ENCODE measurements at regions not wholly inside any gene's neighbourhood (a gene's known extent, or its start where the extent isn't known, plus 50 kb on each side); places are given as distances from the start of the nearest gene placed in this dataset.
A peak's percentile ranks its signal among the peaks of the same experiment; 100 is the strongest.
"Not testable (repeated sequence)": the region's sequence is repeated elsewhere in the genome, so short reads cannot be mapped to it uniquely, and the experiment has no call there.

GRCh38 chr3:181521831-181522230 is 189.9 kb upstream of the SOX2 start:
- DNase-seq: no peak

DNA sequence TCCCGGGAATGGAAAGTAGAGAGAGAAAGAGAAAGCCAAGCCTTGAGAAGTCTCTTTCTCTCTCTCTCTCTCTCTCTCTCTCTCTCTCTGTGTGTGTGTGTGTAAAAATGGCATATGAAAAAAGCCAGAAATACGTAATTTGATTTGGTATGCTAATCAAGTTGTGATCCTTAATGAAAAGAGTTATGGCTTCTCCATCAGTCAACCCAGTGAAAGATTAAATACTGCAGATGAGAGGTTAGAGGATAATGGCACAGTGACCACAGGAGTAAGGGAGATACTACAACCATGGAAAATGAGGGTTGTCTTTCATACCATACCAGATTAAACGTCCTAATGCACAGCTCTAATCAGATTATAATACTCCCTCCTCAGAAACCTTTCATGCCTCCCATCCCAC is 193.5 kb upstream of the SOX2 start:
- no peak for DNase-seq

GRCh38 chr3:181512787-181513186 is 198.9 kb upstream of the SOX2 start:
- no peak for DNase-seq

DNA sequence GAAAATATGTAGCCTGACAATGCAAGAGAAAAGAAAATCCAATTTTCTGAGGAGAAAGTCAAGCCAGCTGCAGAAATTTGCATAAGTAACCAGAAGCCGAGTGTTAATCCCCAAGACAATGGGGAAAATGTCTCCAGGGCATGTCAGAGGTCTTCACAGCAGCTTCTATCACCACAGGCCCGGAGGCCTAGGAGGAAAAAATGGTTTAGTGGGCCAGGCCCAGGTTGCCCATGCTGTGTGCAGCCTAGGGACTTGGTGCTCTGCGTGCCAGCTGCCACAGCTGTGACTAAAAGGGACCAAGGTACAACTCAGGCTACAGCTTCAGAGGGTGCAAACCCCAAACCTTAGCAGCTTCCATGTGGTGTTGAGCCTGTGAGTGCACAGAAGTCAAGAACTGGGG is 201.2 kb upstream of the SOX2 start:
- DNase-seq: no peak

GRCh38 chr3:181497358-181497757 is 214.4 kb upstream of the SOX2 start:
- DNase-seq: no peak

DNA sequence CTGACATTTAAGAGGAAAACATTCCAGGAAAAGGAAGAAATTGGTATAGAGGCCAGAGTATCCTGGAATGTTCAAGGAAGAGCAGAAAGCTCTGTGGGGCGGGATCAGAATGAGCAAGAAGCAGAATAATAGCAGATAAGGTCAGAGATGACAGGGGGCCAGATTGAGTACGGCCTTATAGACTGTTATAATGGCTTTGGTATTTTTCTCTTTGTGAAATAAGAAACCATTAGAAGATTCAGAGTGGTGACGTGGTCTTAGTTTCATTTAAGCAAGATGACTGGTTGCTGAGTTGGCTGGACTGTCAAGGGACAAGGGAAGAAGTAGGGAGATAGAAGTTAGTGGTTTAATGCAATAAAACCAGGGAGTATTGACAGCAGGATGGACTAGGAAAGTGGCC is 218.3 kb upstream of the SOX2 start:
- DNase-seq: peak; percentile 71

GRCh38 chr3:181488536-181488935 is 223.2 kb upstream of the SOX2 start:
- DNase-seq: no peak

GRCh38 chr3:181487236-181487978 is 224.3 kb upstream of the SOX2 start:
- no peak for DNase-seq

DNA sequence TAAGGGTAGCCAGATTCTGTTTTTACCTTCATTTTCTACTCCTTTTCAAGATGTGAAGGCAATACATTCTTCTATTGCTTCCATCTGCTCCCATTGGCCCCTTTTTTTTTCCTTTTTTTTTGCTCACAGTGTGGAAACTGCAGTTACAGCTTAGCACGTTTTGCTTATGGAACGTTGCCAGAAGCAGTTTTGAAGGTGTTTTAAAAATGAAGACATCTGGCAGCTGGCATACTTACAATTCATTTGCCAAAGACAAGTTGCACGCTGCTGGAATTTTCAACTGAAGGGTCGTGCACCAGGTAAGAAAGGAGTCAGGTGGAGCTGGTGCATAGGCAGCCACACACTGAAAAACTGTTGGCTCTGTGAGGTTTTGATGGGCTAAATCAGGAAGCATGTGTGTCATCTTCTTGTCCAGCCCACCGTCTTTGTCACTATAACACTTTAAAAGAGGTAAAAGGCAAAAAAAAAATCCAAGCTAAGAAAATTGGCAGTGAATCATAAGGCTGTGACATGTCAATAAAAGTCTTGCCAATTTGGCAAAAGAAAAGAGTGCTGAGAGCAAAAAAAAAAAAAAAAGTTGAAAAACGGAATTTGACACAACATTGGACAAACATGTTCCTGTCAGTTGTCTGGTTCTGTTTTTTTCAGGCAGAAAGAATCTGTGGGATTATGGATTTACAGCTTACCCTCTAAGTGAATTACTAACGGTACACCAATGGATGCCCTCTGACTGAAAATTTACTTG is 225.4 kb upstream of the SOX2 start:
- DNase-seq: no peak

- DNase-seq: no peak
Observed at GRCh38 chr3:181484026-181484425, 227.7 kb upstream of the SOX2 start.

DNA sequence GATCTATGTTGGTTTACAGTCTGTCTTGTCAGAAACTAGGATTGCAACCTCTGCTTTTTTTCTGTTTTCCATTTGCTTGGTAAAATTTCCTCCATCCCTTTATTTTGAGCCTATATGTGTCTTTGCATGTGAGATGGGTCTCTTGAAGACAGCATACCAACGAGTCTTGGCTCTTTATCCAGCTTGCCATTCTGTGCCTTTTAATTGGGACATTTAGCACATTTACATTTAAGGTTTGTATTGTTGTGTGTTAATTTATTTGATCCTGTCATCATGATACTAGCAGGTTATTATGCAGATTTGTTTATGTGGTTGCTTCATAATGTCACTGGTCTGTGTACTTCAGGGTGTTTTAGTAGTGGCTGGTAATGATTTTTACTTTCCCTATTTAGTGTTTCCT is 236.6 kb upstream of the SOX2 start:
- not testable (repeated sequence) for DNase-seq

GRCh38 chr3:181470349-181470748 is 241.4 kb upstream of the SOX2 start:
- DNase-seq: no peak

- no peak for DNase-seq
Observed at GRCh38 chr3:181464033-181464694, 247.6 kb upstream of the SOX2 start.

GRCh38 chr3:181461381-181461780 is 250.3 kb upstream of the SOX2 start:
- DNase-seq: no peak

GRCh38 chr3:181459516-181459915 is 252.2 kb upstream of the SOX2 start:
- no peak for DNase-seq

- no peak for DNase-seq
Observed at GRCh38 chr3:181458857-181459256, 252.9 kb upstream of the SOX2 start.

DNA sequence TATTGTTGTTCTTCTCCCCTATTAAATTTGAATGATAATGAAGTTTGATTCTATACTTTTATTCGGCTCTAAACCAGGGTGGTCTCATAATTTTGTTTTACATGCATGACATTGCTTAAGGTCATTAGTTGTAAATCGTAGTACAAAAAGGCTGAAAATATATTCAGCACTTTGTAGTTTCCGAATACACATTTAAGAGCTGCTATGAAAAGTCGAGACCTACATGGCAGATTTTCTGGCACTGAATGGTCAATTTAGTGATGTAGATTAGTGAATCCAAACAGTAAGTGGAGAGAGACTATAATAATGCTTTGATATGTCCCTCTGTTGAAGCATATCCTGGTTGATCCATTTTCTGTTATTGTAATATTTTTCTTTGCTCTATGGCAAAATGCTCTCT is 254.0 kb upstream of the SOX2 start:
- DNase-seq: no peak

DNA sequence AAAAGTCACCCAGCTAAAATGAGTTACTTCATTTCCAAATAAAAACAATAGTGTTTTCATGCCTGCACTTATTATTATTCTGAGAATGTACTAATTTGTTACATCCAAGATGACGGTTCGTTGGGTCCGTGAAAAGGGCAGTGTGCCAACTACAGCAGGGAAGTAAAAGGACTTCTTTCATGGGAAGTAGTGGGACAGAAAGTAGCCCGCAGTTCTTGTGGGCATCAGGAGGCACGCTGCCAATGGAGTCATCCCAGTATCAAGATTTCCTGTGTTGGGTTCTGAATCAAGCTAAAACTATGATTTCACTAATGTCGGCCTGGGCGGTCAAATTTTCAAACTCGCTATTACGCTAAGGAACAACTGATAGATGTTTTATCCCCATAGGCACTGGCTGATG is 254.5 kb upstream of the SOX2 start:
- DNase-seq: no peak

DNA sequence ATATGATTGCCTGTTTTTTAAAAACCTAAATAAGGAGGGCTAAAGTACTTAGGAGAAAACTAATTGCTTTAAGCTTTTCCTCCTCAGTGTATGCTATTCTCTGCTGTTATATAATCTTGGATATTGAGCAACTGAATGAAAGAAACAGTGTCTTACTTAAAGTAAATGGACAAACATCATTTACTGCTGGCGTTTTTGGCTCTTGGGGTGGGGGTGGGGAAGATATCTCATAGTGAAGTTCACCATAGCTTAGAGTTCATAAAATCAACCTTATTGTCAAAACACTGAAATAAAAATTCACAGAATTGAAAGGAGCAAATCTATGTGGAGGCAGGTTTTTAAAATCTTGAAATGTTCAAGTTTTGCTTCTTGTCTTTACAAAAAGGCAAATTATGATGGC is 256.4 kb upstream of the SOX2 start:
- DNase-seq: no peak

GRCh38 chr3:181454451-181455027 is 257.2 kb upstream of the SOX2 start:
- no peak for DNase-seq

- DNase-seq: no peak
Observed at GRCh38 chr3:181446741-181447140, 265.0 kb upstream of the SOX2 start.

DNA sequence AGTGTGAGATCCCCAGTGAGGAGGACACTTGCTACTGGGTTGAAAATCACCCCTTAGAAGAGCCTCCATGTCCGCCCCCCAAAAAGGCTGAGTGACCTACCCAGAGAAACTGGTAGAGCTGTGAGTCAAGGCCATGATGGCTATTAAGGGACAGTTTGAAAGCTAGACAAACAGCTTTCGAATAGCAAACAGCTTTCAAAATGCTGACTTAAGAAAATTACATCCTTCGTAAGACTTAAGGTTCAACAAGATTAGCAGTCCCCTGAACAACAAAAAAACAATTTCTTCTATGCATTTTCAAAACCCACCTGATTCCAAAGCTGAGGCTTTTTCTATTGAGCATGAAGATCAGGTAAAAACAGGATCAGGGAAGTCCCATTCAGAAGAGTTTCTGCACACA is 269.7 kb upstream of the SOX2 start:
- no peak for DNase-seq

DNA sequence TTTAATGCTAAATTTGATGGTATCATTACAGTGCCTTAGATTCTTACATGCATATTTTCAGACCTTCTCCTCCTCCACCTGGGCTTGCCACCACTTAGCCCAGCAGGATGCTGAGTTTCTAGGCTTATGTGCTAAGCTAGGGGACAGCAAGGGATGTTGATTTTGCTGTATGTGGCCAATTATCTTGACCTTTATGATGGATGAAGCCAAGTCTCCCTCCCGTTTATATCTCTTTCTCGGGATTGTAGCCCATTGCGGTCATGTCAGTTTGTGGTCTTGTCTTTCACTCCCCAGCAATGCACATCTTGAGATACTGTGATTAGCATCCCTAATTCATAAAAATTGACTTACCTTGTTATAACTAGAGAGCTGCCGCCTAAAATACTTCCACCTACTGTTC is 278.7 kb upstream of the SOX2 start:
- no peak for DNase-seq

GRCh38 chr3:181431748-181432147 is 280.0 kb upstream of the SOX2 start:
- DNase-seq: no peak

All from fibroblast of skin of right biceps (primary cell).